Uterus (tissue), 2 donors: ENCODE measurements at regions not wholly inside any gene's neighbourhood (a gene's known extent, or its start where the extent isn't known, plus 50 kb on each side); places are given as distances from the start of the nearest gene placed in this dataset.

ENCODE experiments used
- POLR2A ChIP-seq, 2 donors: fragments of 450-650 bp; IDR thresholded peaks; one replicate each; pipeline ENCODE4 v1.6.1; 2016; ENCODE audit warnings: antibody characterized with exemption in 2 of 2, mild to moderate bottlenecking in 1 of 2, moderate library complexity in 1 of 2
- TF ChIP-seq, protein P1 (sequence below), 4 experiments: fragments of 200-600 bp in 2 of 4; fragments of 450-650 bp in 2 of 4; sonication (generic) in 2 of 4; IDR thresholded peaks; one replicate each; pipeline ENCODE4 v1.5.1; 2016 to 2019; ENCODE audit warnings: antibody characterized with exemption in 4 of 4, mild to moderate bottlenecking in 2 of 4, moderate library complexity in 1 of 4

- TF ChIP-seq, protein P1, sequence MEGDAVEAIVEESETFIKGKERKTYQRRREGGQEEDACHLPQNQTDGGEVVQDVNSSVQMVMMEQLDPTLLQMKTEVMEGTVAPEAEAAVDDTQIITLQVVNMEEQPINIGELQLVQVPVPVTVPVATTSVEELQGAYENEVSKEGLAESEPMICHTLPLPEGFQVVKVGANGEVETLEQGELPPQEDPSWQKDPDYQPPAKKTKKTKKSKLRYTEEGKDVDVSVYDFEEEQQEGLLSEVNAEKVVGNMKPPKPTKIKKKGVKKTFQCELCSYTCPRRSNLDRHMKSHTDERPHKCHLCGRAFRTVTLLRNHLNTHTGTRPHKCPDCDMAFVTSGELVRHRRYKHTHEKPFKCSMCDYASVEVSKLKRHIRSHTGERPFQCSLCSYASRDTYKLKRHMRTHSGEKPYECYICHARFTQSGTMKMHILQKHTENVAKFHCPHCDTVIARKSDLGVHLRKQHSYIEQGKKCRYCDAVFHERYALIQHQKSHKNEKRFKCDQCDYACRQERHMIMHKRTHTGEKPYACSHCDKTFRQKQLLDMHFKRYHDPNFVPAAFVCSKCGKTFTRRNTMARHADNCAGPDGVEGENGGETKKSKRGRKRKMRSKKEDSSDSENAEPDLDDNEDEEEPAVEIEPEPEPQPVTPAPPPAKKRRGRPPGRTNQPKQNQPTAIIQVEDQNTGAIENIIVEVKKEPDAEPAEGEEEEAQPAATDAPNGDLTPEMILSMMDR (IDR thresholded peaks at IDR 0.05): no peak
- no peak for TF ChIP-seq POLR2A (IDR thresholded peaks at IDR 0.05)
These were observed 80.4 kb upstream of the ZBTB20 start for GRCh38 chr3:115227461-115227860.
